Femur (tissue), 1 donor: ENCODE measurements at regions not wholly inside any gene's neighbourhood (a gene's known extent, or its start where the extent isn't known, plus 50 kb on each side); places are given as distances from the start of the nearest gene placed in this dataset.
A peak's percentile ranks its signal among the peaks of the same experiment; 100 is the strongest.
"Not testable (repeated sequence)": the region's sequence is repeated elsewhere in the genome, so short reads cannot be mapped to it uniquely, and the experiment has no call there.

Experiments
- DNase-seq: peaks from one replicate; pipeline ENCODE4 v3.0.0-alpha.2; 2017

GRCh38 chr12:90250766-90251165 lies 542.1 kb upstream of the ATP2B1 start:
- peak; percentile 62 for DNase-seq

GRCh38 chr12:90250042-90250441 lies 541.4 kb upstream of the ATP2B1 start:
- DNase-seq, result no peak

GRCh38 chr12:90246688-90247087 lies 538.0 kb upstream of the ATP2B1 start:
- no peak for DNase-seq

- DNase-seq, result peak; percentile 44
These were observed 536.8 kb upstream of the ATP2B1 start for GRCh38 chr12:90245391-90245790.

GRCh38 chr12:90244232-90244631 lies 535.6 kb upstream of the ATP2B1 start:
- no peak for DNase-seq

DNA sequence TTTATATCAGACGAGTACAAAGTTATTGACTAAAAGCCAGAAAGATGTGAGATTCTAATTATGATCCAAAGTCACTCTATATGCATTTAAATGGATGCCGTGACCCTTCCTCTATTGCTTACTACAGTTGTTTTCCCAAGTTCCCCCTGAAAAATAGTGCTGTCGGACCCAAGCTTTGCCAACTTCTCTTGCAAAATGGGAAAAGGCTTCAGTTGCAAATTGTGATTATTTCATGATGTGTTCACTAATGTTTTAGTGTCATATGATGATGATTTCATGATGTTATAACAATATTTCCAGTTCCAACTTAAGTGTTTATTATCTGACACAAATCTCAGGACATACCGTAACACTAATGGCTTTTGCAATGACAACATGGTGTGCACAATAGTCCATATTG lies 534.6 kb upstream of the ATP2B1 start:
- DNase-seq, result no peak

GRCh38 chr12:90239732-90240260 lies 531.2 kb upstream of the ATP2B1 start:
- no peak for DNase-seq

DNA sequence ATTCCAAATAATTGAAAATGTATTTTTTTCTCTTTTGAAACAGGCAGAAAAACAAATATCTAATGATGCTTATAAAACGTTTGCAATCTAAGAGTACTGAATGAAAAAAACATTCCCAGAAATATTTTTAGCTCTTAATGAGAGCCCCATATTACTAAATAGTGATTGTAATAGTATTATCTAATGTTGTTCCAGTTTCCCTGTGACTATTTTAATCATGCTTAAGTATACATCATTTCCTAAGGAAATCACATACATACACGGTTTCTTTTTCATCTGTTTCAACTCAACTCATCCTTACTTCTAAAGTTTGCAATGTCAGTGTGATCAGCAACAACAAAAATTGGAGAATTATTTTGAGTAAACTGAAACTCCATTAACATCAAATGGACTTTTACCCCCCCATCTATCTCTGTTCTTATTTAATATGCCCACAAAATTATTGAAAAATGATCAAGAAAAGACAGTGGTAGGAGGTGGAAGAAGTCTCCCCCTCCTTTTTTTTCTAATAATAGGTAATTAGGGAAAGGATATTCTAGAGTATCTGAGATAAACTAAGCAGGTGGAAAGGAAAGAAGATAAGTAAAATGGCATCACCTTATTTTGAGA lies 530.1 kb upstream of the ATP2B1 start:
- DNase-seq, result no peak

DNA sequence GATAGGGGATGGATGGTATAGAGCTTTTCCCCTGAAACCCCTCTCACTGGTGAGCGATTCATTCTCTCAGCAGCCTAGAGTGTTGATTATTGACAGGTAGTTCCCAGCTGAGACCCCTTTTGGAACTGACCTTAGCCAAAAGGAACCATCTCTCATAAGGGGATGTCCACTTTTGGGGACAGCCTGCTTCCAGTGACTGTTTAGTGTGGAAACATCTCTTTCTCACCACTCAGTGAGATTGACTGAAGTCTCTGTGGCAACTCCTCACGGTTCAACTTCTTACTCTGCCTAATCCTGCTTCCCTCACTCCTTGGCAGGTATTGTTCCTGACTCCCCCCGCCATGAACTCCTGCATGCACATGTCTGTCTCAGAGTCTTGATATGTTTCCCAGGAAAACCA lies 529.2 kb upstream of the ATP2B1 start:
- DNase-seq, result no peak

DNA sequence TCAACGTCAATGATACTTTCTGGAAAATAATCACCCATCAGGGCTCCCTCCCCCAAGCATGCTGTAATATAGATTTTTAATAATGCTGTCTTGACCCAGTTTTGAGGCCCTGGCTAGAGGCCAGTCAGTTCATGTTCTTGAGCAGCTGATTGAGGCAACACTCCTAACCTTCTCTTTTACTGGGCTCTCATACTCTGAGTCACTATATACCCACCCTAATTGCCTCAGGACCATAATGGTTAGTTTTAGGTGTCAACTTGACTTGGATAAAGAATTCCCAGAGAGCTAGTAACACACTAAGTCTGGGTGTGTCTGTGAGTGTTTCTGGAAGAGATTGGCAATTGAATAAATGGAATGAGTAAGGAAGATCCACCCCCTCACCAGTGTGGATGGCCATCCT lies 527.0 kb upstream of the ATP2B1 start:
- no peak for DNase-seq

GRCh38 chr12:90234472-90234871 lies 525.8 kb upstream of the ATP2B1 start:
- DNase-seq, result no peak

DNA sequence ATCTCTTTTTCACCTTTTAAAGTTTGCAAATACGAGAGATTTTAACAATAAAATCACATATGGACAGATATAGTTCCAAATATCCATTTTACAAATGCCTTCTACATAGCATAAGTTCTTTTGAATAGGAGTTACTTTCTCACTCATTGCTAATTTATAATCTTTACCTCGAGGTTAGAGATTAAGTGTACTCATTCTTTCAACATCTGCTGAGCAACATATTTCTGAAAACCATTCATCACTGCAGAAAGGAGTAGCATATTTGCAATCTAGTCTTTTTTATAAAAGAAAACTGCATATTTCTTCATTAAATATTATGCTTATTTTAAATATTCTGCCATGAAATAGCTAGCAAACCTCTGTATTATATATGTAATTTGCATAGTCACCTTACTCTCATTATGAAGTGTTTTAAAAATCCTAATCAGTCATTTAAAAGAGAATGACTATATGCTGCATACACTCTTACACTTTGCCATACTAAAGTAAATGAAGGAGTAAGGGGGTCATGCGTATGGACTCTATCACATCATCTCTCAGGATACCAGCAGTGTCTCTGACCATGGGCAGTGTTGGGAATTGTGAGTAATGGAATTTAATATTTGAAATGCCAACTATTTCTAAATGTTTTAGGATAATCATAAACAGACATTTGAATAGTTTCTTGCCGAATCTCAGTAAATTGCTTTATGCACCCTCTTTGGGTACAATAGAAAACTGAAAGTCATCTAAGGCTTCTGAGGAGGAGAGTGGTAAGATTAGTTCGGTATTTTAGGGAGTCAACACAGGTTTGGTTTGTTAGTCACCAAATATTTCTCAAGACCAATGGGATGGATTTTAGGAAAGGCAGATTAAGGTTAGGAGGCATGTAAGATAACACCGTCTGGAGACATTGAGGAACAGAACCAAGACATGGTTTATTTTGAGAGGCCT lies 524.8 kb upstream of the ATP2B1 start:
- no peak for DNase-seq

DNA sequence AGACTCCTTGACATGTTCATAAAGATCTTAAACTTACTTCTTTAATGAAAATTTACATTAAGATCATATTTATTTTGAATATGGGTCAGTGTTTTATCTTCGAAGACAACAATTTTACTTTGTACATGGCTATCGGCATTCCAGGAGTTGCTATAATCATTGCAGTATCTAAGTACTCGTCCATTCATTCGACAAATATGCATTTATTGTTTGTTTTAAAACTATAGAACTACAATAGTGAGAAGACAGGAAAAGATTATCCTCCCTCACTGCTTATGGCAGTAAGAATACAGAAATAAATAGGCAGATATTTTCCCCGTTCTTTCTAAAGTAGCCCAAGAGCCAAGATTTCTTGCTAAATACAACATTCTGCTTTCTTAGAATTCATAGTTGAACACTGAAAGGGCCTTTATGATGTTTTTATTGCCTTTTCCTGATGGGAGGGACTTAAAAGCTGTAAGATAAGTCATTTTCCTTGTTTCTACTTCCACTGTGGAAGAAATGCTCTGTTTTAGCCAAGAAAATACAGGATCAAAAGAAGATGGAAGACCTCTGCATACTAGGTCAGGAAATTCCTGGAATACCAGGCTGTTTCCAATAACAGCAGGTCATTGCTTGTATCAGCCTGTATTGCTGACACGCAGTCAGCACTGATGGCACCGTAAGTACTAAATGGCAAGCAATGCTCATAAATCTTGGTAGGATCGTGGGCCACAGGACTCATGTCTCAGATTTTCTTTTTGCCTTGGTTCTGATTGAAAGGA lies 521.0 kb upstream of the ATP2B1 start:
- DNase-seq, result no peak

DNA sequence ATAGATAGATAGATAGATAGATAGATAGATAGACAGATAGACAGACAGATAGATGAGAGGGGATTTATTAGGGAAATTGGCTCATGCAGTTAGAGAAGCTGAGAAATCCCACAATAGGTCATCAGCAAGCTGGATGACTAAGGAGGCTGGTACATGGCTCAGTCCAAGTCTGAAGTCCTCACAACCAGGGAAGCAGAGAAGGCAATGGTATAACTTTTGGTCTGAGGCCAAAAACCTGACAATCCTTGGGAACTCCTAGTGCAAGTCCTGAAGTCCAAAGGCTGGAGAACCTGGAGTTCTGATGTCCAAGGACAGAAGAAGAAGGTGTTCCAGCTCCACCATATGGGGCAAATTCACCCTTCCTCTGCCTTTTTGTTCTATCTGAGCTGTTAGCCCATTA lies 517.6 kb upstream of the ATP2B1 start:
- DNase-seq, result no peak

GRCh38 chr12:90216815-90217214 lies 508.2 kb upstream of the ATP2B1 start:
- peak; percentile 17 for DNase-seq

- DNase-seq, result no peak
These were observed 507.4 kb upstream of the ATP2B1 start for GRCh38 chr12:90216020-90216552.

GRCh38 chr12:90211017-90211416 lies 502.4 kb upstream of the ATP2B1 start:
- DNase-seq, result no peak

DNA sequence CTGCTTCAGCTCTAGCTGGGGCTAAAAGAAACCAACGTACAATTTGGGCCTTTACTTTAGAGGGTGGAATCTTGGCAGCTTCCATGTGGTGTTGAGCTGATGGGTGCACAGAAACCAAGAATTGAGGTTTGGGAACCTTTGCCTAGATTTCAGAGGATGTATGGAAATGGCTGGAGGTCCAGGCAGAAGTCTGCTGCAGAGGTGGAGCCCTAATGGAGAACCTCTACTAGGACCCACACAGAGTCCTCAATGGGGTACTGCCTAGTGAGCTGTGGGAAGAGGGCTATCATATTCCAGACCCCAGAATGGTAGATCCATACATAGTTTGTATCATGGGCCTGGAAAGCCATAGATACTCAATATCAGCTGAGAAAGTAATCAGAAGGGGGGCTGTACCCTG lies 500.4 kb upstream of the ATP2B1 start:
- no peak for DNase-seq

DNA sequence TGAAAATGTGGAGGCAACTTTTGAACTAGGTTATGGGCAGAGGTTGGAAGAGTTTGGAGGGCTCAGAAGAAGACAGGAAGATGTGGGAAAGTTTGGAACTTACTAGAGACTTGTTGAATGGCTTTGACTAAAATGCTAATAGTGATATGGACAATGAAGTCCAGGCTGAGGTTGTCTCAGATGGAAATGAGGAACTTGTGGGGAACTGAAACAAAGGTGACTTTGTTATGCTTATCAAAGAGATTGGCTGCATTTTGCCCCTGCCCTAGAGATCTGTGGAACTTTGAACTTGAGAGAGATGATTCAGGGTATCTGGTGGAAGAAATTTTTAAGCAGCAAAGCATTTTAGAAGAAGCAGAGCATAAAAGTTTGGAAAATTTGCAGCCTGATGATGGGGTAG lies 499.7 kb upstream of the ATP2B1 start:
- not testable (repeated sequence) for DNase-seq

DNA sequence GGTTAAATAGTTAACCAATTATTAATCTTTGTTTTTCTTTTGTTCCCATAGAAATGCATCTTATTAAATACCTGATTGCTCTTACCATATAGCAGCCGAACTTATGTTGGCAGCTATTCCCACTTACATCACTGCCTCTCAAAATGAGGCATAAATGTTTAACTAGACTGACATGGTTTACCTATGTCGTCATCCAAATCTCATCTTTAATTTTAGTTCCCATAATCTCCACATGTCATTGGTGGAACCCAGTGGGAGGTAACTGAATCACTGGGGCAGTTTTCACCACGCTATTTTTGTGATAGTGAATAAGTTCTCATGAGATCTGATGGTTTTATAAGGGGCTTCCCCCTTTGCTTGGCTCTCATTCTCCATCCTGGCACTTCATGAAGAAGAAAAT lies 499.2 kb upstream of the ATP2B1 start:
- DNase-seq, result no peak

DNA sequence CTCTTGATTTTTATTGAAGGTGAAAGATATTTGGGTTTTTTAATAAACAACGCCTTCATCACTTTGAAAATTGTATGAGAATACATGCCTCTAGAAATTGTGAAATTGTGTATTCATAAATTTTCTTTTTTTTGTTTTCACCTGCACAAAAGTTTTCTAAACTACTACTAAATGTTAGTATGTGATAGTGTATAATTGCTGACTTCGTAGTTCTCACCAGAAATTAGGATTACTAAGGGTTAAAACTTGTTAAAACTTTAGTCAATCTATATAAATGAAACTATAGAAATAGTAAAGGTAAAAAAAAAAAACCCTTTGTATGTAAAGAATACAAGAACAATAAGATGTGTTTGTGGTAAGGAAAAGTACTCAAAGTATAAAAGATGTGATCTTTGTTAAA lies 496.5 kb upstream of the ATP2B1 start:
- no peak for DNase-seq

DNA sequence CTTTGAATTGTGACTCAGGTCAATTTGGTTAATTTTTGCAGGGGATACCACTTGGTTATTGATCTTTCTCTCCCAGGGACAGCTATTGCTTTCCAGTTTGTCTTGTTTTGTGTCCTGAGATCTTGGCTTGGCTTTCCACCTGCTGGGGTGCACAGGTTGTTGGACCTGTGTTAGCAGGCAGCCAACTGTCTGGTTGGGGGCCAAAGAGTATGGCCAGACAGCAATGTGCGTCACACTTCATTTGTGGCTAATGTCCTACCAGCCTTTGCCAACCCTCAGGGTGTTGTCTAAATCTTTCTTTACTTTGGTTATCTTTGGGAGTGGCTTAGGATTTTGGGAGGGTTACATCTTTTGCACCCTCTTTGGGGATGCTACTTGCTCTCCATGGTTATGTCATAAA lies 494.9 kb upstream of the ATP2B1 start:
- no peak for DNase-seq

DNA sequence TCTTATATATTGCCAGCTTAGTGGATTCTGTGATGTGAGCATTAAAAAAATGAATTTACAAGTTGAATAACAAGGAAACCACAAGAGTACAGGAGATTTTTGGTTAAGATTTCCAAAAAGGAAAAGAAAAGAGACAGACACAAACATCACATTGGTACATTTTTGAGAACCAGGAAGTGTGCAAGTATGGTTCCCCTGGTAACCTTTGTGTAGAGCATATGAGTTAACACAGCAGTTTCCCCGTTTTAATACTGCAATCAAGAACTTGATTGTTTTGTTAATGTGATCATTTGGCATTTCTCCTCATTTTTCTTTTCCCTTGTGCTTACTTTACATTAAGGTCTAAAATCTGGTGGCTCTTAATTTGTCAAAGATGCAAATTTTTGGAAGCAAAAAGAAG lies 490.4 kb upstream of the ATP2B1 start:
- no peak for DNase-seq
